ENCODE measurements at regions not wholly inside any gene's neighbourhood (a gene's known extent, or its start where the extent isn't known, plus 50 kb on each side); places are given as distances from the start of the nearest gene placed in this dataset.
A peak's percentile ranks its signal among the peaks of the same experiment; 100 is the strongest.

DNA sequence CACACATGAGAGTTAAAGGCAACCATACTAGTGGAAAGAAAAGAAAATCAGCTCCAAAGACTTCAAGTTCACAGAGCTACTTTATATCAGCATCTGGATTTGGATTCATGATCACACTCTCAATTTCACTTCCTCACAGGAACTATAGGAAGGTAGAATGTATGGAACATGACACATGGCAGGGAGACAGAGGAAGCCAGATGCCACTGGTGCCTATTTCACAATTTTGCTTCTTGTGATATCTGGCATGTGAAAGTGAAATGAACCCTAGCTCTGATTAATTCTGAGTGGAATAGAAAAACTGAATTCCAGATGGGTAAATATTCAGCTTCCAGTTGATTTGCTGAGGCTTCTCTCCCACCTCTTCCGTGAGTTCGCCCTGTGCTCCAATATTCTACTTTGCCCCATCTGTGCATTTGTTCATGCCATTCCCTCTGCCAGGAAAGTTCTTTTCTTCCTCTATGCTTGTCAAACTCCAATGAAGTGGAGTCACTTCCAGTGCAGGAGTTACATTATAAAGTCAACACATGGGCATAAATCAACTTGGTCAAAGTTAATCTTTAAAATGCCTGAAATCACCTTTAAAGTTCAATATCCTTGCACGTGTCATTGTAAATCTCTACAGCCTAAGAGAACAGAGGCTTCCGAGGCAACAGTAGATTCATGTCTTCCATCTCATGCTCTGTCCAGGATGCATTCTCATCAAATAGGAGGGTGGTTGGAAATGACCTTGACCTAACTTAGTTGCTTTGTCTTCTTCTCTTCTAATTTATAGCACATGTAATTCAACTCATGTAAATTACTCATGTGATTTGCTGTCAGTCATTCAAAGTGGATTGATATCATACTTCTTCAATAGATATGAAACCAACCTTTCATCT, 275.3 kb downstream of the HIVEP2 start:
- intact Hi-C loops (cut with DNase I): no loop called here

DNA sequence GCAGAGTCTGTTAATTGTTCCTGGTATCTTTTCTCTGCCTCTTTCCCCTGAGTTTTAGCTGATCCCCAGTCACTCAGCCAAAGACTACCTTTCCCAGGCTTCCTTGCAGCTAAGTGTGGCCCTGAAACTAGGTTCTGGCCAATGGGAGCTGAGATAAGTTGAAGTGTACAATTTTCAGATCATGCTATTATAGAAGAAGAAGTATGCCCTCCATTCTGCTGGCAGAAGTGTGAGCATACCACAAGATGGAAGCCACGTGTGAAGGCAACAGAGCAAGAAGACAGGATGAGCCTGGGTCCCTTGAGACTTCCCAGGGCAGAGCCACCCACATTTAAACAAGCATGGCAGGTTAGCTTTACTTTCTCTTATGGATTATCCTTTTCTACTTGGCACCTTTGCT, 273.2 kb downstream of the HIVEP2 start:
- intact Hi-C loops (cut with DNase I): no loop called here
- no peak for DNase-seq

More for the DNA sequence above, 275.3 kb downstream of the HIVEP2 start:
- no peak for DNase-seq

DNA sequence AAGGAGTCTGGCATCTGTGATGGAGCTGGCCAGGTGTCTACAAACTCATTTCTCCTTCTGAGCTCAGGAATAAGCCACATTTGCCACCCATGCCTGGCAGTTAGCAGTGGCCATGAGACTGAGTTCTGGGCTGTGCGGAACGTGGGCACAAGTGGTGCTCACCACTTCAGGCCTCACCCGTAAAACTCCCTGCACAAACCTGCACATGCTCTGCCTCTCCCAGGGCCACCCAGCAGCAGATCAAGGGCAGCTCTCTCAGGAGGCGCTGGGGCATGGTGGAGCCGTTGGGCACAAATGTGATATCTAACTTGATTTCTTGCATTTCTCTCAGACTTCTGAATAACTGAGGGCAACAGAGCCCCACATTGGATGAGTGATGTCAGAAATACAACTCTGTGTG, 269.5 kb downstream of the HIVEP2 start:
- no peak for DNase-seq
- intact Hi-C loops (cut with DNase I): no loop called here

DNA sequence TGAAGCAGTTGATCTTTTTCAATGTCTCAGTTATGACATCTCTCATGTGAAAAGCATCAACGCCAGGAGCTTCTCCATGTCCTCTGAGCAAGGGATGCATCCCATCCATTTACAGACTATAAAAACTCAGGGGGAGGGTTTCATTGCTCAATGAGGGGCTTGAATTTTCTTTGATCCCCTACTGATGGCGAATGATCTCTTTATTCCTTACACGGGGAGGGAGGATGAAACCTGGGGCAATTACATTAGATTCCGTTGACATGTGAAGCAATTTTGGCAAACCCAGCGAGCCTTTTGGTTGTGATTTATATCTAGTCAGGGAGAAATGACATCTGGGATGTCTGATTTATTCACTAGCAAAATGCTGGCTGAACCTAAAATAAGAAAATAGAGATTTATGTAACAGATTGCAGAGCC, 268.9 kb downstream of the HIVEP2 start:
- DNase-seq: no peak
- intact Hi-C loops (cut with DNase I): no loop called here

GRCh38 chr6:142676647-142677192, 268.3 kb downstream of the HIVEP2 start:
- no peak for DNase-seq

DNA sequence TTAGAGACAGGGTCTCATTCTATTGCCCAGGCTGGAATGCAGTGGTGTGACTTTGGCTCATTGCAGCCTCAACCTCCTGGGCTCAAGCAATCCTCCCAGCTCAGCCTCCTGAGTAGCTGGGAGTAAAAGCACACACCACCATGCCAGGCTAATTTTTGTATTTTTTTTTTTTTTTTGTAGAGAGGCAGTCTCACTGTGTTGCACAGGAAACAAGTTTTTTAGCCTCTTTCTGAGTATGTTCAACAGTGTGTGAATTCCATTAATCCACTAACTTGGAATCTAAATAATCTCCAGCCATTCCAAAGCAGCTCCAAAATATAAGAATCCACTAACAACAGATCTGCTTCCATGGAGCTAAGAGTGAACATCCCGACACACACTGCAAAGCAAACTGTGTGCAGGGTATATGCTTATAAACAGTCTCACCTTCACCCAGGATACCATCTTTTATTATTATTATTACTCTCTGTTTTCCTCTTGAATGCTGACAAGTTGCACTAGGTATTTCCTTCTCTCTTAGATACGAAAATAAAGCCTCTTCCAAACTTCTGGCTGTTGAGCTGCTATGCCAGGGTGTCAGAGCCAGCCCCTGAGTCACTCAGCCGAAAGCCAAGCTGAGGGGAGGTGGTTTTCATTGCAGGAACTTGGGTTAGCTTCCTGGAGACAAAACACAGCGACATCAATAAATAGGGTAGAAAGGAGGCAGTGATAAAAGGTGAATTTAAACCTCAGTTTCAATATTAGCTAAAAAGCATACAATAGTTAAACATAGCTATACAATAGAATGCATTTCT, 264.9 kb downstream of the HIVEP2 start:
- intact Hi-C loops (cut with DNase I): no loop called here
- DNase-seq: no peak

More at GRCh38 chr6:142676647-142677192, 268.3 kb downstream of the HIVEP2 start:
- intact Hi-C loops (cut with DNase I): no loop called here

GRCh38 chr6:142681099-142681498, 263.9 kb downstream of the HIVEP2 start:
- DNase-seq: no peak
- intact Hi-C loops (cut with DNase I): no loop called here

DNA sequence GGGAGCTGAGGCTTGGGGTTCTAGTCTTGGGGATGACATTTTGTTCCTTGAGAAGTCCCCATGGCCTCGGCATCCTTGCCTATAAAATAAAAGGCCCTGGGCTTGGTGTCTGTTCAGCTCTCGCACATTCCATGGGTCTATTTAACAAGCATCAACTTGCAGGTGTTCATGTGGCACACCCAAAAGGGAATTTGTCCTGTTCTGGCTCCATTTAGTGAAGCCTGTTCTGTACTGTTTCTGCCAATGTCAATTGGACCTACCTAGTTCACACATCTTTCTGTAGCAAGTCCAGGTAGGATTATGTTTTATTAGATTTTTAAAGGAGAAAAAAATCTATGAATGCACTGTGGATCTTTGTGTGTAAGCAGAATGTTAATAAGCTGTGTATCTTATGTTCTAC, 262.0 kb downstream of the HIVEP2 start:
- intact Hi-C loops (cut with DNase I): no loop called here
- no peak for DNase-seq

DNA sequence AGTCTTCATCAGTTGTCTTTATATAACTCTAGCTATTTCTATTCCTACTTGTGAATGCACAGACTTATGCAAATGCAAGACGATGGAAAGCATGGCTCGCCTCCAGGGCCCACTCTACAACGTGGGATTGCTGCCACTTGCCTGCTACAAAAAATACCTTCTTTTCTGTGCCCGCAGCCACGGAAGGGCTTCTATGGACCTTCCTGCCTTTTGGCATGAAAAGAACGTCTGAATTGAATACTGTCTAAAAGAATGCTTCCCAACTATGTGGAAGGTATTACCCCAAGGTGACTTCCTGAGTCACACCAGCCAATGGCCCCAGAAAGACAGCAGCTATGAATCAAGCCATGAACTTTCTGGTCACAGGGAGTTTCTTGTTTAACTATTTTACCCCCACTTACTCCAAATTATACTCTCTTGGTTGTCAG, 261.2 kb downstream of the HIVEP2 start:
- intact Hi-C loops (cut with DNase I): no loop called here
- DNase-seq: peak in 13 of 42 donors; percentile 22 to 67 (median 43)

DNA sequence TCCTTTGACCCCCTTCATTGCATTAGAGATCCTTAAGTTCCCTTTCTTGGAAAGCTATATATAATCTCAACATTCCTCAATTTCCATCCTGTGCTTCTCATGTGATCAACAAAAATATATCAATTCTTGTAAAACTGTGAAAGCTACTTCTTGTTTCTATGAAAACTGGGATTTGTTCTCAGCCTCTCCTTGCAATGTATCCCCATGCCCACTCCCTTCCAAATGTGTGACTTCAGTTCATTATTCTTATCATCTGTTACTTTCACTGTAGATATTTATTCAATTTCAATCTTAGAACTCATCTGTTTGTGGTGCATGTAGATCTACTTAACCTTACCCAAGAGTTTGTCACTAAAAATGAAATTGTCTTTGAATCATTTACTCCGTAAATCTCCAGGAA, 260.6 kb downstream of the HIVEP2 start:
- intact Hi-C loops (cut with DNase I): no loop called here

GRCh38 chr6:142685852-142686506, 259.0 kb downstream of the HIVEP2 start:
- intact Hi-C loops (cut with DNase I): no loop called here
- DNase-seq: peak in 3 of 42 donors; percentile 24 to 47 (median 40)

More for the DNA sequence above, 260.6 kb downstream of the HIVEP2 start:
- DNase-seq: no peak

DNA sequence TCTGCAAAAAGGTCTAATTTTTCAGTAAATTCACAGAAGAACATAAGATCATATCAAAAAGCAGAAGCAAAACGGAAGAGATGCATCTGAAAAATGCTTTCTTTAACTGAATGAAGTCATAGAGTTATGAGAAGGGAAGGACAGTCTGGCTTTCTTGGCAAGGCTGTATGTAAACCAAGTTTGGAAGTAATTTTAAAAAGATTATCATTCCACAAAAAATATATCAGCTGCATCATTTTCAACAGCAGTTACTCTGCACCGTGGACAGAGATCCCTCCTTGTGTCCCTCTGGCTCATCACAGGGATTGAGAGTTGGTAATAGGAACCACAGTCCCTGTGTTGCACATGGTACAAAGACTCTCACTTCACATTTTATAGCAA, 258.5 kb downstream of the HIVEP2 start:
- DNase-seq: no peak
- intact Hi-C loops (cut with DNase I): no loop called here

GRCh38 chr6:142692942-142693341, 252.0 kb downstream of the HIVEP2 start:
- DNase-seq: peak; percentile 41 to 92 (median 74)
- intact Hi-C loops (cut with DNase I): loop anchor here (5.0 to 10.0 kb wide), 4 partner anchors 182 to 734 kb away; partner anchors contain the start of gene HIVEP2

GRCh38 chr6:142693441-142693840, 251.5 kb downstream of the HIVEP2 start:
- intact Hi-C loops (cut with DNase I): loop anchor here (5.0 to 10.0 kb wide), 4 partner anchors 181 to 734 kb away; partner anchors contain the start of gene HIVEP2
- no peak for DNase-seq

GRCh38 chr6:142694054-142694453, 250.9 kb downstream of the HIVEP2 start:
- DNase-seq: no peak
- intact Hi-C loops (cut with DNase I): loop anchor here (5.0 to 10.0 kb wide), 4 partner anchors 181 to 733 kb away; partner anchors contain the start of gene HIVEP2

- intact Hi-C loops (cut with DNase I): loop anchor here (10.0 kb wide), 1 partner anchor 180 kb away; no protein-coding TSS in a partner anchor
- DNase-seq: no peak
Observed at GRCh38 chr6:142695016-142695415, 250.0 kb downstream of the HIVEP2 start.

GRCh38 chr6:142696123-142697000, 248.6 kb downstream of the HIVEP2 start:
- DNase-seq: no peak
- intact Hi-C loops (cut with DNase I): loop anchor here (10.0 kb wide), 1 partner anchor 178 kb away; no protein-coding TSS in a partner anchor

GRCh38 chr6:142697001-142697335, 248.0 kb downstream of the HIVEP2 start:
- intact Hi-C loops (cut with DNase I): loop anchor here (10.0 kb wide), 1 partner anchor 178 kb away; no protein-coding TSS in a partner anchor

More at GRCh38 chr6:142697001-142697335, 248.0 kb downstream of the HIVEP2 start:
- no peak for DNase-seq

Measured in head of caudate nucleus (tissue), 42 donors.